NCI-H2196 (cell line): ENCODE measurements at regions not wholly inside any gene's neighbourhood (a gene's known extent, or its start where the extent isn't known, plus 50 kb on each side); places are given as distances from the start of the nearest gene placed in this dataset.
A peak's percentile ranks its signal among the peaks of the same experiment; 100 is the strongest.

Experiments
- DNase-seq: peaks from one replicate; lab custom pipeline; 2025; ENCODE audit not compliant: unreplicated experiment; lab: John Stamatoyannopoulos, UW

- DNase-seq: no peak
Observed at GRCh38 chr5:82381591-82381990, 103.4 kb upstream of the RPS23 start.

- no peak for DNase-seq
Observed at GRCh38 chr5:82376307-82376706, 98.2 kb upstream of the RPS23 start.

GRCh38 chr5:82375488-82376244, 97.5 kb upstream of the RPS23 start:
- DNase-seq: no peak

- no peak for DNase-seq
Observed at GRCh38 chr5:82374637-82375036, 96.5 kb upstream of the RPS23 start.

- DNase-seq: no peak
Observed at GRCh38 chr5:82367930-82368329, 89.8 kb upstream of the RPS23 start.

GRCh38 chr5:82365744-82366228, 87.6 kb upstream of the RPS23 start:
- no peak for DNase-seq

GRCh38 chr5:82365026-82365425, 86.9 kb upstream of the RPS23 start:
- no peak for DNase-seq

GRCh38 chr5:82364497-82364896, 86.3 kb upstream of the RPS23 start:
- no peak for DNase-seq

GRCh38 chr5:82363524-82363923, 85.4 kb upstream of the RPS23 start:
- DNase-seq: no peak

GRCh38 chr5:82362636-82363035, 84.5 kb upstream of the RPS23 start:
- no peak for DNase-seq

- no peak for DNase-seq
Observed at GRCh38 chr5:82360022-82360421, 81.9 kb upstream of the RPS23 start.

- DNase-seq: no peak
Observed at GRCh38 chr5:82359272-82359671, 81.1 kb upstream of the RPS23 start.

GRCh38 chr5:82358457-82358856, 80.3 kb upstream of the RPS23 start:
- DNase-seq: no peak

- DNase-seq: no peak
Observed at GRCh38 chr5:82356808-82357671, 78.9 kb upstream of the RPS23 start.

- DNase-seq: no peak
Observed at GRCh38 chr5:82356021-82356420, 77.9 kb upstream of the RPS23 start.

- no peak for DNase-seq
Observed at GRCh38 chr5:82355496-82355895, 77.3 kb upstream of the RPS23 start.

GRCh38 chr5:82355053-82355452, 76.9 kb upstream of the RPS23 start:
- no peak for DNase-seq

GRCh38 chr5:82354543-82354942, 76.4 kb upstream of the RPS23 start:
- DNase-seq: no peak

- no peak for DNase-seq
Observed at GRCh38 chr5:82353522-82353921, 75.4 kb upstream of the RPS23 start.

- DNase-seq: no peak
Observed at GRCh38 chr5:82352146-82352791, 74.1 kb upstream of the RPS23 start.

- peak; percentile 12 for DNase-seq
Observed at GRCh38 chr5:82351754-82352145, 73.6 kb upstream of the RPS23 start.

- no peak for DNase-seq
Observed at GRCh38 chr5:82351297-82351696, 73.1 kb upstream of the RPS23 start.
